ENCODE measurements at regions not wholly inside any gene's neighbourhood (a gene's known extent, or its start where the extent isn't known, plus 50 kb on each side); places are given as distances from the start of the nearest gene placed in this dataset.

DNA sequence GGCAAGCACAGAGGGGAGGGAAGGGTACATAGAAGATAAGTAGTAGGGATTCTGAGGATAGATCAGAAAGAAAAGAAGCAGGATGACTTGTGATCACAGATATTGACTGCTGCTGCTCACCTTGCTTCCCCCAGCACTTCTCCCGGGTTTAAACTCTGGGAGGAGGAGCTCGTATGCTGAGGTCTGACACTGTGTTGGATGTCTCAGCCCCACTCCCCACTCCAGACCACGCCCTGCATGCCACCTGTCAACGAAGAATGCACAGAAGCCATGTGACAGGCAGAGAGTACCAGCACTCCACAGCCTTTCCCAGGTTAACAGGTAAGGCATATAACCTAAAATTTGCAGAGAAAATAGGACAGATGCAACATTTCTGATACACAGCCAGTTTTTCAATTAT is 388.9 kb downstream of the TNS3 start:
- TF ChIP-seq, protein P1, sequence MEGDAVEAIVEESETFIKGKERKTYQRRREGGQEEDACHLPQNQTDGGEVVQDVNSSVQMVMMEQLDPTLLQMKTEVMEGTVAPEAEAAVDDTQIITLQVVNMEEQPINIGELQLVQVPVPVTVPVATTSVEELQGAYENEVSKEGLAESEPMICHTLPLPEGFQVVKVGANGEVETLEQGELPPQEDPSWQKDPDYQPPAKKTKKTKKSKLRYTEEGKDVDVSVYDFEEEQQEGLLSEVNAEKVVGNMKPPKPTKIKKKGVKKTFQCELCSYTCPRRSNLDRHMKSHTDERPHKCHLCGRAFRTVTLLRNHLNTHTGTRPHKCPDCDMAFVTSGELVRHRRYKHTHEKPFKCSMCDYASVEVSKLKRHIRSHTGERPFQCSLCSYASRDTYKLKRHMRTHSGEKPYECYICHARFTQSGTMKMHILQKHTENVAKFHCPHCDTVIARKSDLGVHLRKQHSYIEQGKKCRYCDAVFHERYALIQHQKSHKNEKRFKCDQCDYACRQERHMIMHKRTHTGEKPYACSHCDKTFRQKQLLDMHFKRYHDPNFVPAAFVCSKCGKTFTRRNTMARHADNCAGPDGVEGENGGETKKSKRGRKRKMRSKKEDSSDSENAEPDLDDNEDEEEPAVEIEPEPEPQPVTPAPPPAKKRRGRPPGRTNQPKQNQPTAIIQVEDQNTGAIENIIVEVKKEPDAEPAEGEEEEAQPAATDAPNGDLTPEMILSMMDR (IDR thresholded peaks at IDR 0.05; ENCODE audit: low read depth, low read length, missing input control): no peak
- TF ChIP-seq NR2F2 (IDR thresholded peaks at IDR 0.05) (no peak), EGR1 (IDR thresholded peaks at IDR 0.05; ENCODE audit: low read depth in 2 of 2) (no peak), SP1 (IDR thresholded peaks at IDR 0.05) (no peak), TAF1 (conservative IDR thresholded peaks at IDR 0.05) (no peak)
- TF ChIP-seq, protein P2, sequence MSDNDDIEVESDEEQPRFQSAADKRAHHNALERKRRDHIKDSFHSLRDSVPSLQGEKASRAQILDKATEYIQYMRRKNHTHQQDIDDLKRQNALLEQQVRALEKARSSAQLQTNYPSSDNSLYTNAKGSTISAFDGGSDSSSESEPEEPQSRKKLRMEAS (IDR thresholded peaks at IDR 0.05): no peak

All from liver (tissue), 3 donors.